ENCODE measurements at regions not wholly inside any gene's neighbourhood (a gene's known extent, or its start where the extent isn't known, plus 50 kb on each side); places are given as distances from the start of the nearest gene placed in this dataset.

DNA sequence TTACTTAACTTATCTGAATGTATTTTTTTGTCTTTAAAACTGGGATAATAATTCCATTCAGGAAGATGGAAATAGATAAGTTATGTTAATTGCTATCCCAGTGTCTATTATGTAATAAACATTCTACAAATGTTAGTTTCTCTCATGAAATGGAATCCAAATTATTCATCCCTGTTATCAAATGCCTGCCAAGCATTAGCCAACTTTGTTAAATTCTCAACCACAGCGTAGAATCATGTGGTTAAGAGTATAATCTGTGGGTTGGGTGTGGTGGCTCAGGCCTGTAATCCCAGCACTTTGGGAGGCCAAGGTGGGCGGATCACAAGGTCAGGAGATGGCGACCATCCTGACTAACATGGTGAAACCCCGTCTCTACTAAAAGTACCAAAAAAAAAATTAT lies 912.9 kb upstream of the SEMA6A start:
- H3K36me3 ChIP-seq (ENCODE audit: control insufficient read depth, insufficient read depth, low read length), result no peaks in the 10 kb centered on the region
- no peak for DNase-seq (ENCODE audit: low read depth)
- TF ChIP-seq, protein P1, sequence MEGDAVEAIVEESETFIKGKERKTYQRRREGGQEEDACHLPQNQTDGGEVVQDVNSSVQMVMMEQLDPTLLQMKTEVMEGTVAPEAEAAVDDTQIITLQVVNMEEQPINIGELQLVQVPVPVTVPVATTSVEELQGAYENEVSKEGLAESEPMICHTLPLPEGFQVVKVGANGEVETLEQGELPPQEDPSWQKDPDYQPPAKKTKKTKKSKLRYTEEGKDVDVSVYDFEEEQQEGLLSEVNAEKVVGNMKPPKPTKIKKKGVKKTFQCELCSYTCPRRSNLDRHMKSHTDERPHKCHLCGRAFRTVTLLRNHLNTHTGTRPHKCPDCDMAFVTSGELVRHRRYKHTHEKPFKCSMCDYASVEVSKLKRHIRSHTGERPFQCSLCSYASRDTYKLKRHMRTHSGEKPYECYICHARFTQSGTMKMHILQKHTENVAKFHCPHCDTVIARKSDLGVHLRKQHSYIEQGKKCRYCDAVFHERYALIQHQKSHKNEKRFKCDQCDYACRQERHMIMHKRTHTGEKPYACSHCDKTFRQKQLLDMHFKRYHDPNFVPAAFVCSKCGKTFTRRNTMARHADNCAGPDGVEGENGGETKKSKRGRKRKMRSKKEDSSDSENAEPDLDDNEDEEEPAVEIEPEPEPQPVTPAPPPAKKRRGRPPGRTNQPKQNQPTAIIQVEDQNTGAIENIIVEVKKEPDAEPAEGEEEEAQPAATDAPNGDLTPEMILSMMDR (IDR thresholded peaks at IDR 0.05; ENCODE audit: insufficient read depth, low read length, poor library complexity, severe bottlenecking), result no peak
- no peak overlapping the region for H3K4me3 ChIP-seq (ENCODE audit: low read depth, low read length)
- no peaks in the 10 kb centered on the region for H3K27me3 ChIP-seq (ENCODE audit: control insufficient read depth, insufficient read depth, low read length)

DNA sequence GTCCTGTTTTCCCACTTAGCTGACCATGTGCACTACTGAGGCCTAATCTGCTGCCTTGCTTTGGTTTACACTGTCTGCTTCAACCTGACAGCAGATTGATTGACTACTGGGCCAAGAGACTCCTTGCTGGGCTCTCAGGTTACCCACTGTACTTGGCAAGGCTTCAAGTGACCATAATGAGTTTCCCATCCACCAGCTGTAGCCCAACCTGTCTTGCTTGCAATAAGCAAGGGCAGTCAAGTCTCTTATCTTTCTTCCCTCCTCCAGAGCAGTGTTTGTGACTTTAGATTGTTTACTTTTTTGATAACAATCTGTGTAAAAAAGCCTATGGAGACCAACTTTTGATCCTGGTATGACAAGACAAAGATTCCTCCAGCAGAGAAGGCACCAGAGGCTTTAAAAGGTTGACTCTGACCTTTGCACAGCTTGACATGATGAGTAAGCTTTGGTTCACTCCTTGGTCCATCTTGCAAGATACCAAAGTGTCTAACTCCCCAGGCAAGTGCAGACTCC lies 912.3 kb upstream of the SEMA6A start:
- H3K4me3 ChIP-seq (ENCODE audit: low read depth, low read length), result no peak overlapping the region
- H3K36me3 ChIP-seq (ENCODE audit: control insufficient read depth, insufficient read depth, low read length), result no peaks in the 10 kb centered on the region
- TF ChIP-seq, protein P1 (IDR thresholded peaks at IDR 0.05; ENCODE audit: insufficient read depth, low read length, poor library complexity, severe bottlenecking), result no peak
- no peaks in the 10 kb centered on the region for H3K27me3 ChIP-seq (ENCODE audit: control insufficient read depth, insufficient read depth, low read length)
- no peak for DNase-seq (ENCODE audit: low read depth)

DNA sequence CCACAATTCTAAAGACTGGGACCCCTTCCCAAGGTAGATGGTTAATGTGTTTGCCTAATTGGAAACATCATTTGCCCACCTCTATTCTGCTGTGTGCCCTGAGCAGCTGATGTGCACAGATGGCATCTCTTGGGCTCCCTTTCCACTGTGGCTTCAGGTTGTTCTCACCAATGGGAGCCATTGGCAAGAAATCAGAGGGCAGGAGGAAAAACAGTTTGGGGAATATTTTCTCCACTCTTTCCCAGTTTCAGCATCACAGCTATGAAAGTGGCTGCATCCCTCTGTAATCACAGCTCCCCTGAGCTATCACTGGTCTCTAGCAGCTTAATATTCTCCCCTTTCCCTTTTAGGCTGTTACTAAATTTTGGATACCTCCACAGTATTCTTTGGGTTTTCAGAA lies 911.6 kb upstream of the SEMA6A start:
- TF ChIP-seq, protein P1 (IDR thresholded peaks at IDR 0.05; ENCODE audit: insufficient read depth, low read length, poor library complexity, severe bottlenecking), result no peak
- no peak overlapping the region for H3K4me3 ChIP-seq (ENCODE audit: low read depth, low read length)
- no peaks in the 10 kb centered on the region for H3K27me3 ChIP-seq (ENCODE audit: control insufficient read depth, insufficient read depth, low read length)
- no peak for DNase-seq (ENCODE audit: low read depth)
- no peaks in the 10 kb centered on the region for H3K36me3 ChIP-seq (ENCODE audit: control insufficient read depth, insufficient read depth, low read length)

DNA sequence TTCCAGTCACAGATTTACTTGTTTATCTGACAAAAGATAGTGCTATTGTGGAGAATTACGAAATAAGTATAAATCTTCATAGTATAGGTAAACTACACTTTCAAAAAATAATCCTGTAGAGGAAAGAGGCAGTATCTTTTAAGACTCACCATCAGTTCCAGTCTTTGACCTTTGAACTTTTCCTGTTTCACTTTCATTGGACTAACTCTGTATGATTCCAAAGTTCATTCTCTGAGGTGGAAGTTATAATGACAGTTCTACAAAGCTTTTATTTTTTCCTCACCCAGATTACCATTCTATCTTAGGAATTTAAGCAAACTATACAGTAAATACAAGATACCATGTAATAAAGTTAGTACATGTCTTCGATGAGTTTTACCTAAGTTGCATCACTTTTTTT lies 901.3 kb upstream of the SEMA6A start:
- no peak for DNase-seq (ENCODE audit: low read depth)
- no peaks in the 10 kb centered on the region for H3K27me3 ChIP-seq (ENCODE audit: control insufficient read depth, insufficient read depth, low read length)
- H3K36me3 ChIP-seq (ENCODE audit: control insufficient read depth, insufficient read depth, low read length), result no peaks in the 10 kb centered on the region
- H3K4me3 ChIP-seq (ENCODE audit: low read depth, low read length), result no peak overlapping the region
- TF ChIP-seq, protein P1 (IDR thresholded peaks at IDR 0.05; ENCODE audit: insufficient read depth, low read length, poor library complexity, severe bottlenecking), result no peak

DNA sequence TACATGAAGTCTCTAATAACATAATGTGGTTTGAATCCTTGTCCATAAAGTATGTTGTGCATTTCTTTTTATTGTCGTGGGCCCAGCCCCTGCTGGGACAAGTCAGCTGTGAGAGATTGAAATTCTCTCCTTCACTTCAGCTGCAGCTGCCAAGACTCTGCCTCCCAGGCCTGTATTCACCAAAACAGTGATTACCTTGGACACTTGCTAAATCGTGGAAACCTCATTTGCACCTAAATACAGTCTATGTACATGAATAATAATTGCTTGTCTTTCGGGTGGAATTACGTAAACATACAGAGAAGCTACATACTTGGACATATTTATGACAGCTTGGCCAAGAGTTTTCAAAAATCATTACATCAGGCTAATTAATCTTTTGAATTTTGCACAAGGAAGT lies 898.5 kb upstream of the SEMA6A start:
- no peak for DNase-seq (ENCODE audit: low read depth)
- H3K36me3 ChIP-seq (ENCODE audit: control insufficient read depth, insufficient read depth, low read length), result no peaks in the 10 kb centered on the region
- TF ChIP-seq, protein P1 (IDR thresholded peaks at IDR 0.05; ENCODE audit: insufficient read depth, low read length, poor library complexity, severe bottlenecking), result no peak
- no peak overlapping the region for H3K4me3 ChIP-seq (ENCODE audit: low read depth, low read length)
- no peaks in the 10 kb centered on the region for H3K27me3 ChIP-seq (ENCODE audit: control insufficient read depth, insufficient read depth, low read length)

DNA sequence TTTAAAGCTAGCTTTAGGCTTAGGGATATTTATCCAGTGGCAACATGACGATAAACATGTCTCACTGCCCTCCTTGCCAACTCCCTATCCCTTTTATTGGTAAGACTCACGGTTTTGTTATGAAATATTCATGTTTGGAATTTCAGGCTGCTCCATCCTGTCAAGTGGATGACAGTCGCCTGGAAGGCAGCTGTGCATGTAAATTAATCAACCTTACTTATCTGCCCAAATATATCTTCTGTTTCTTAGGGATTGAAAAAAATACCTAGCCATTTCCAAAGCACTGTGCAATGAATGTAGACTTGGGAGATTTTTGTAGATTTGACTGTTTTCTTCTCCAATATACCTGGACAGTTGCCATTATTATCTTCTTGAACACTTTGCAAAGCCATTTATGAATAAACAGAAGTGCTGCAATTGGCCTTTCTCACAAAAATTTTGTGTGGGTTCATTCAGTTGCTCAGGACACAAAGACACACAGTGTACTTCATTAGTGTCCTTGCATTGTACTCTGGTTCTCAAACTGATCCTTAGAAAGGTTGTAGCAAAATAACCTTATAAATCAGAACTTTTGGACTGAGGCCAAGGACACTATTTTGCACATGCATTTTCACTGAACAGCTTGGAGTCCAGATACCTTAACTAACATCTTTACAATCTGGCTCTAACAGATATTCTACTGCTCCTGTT lies 889.4 kb upstream of the SEMA6A start:
- no peak for DNase-seq (ENCODE audit: low read depth)
- Histone ChIP-seq H3K27me3 (ENCODE audit: control insufficient read depth, insufficient read depth, low read length) (no peaks in the 10 kb centered on the region), H3K36me3 (ENCODE audit: control insufficient read depth, insufficient read depth, low read length) (no peaks in the 10 kb centered on the region), H3K4me3 (ENCODE audit: low read depth, low read length) (no peak overlapping the region)
- TF ChIP-seq, protein P1 (IDR thresholded peaks at IDR 0.05; ENCODE audit: insufficient read depth, low read length, poor library complexity, severe bottlenecking), result no peak

Data from kidney epithelial cell (primary cell).